A673 (cell line): ENCODE measurements at regions not wholly inside any gene's neighbourhood (a gene's known extent, or its start where the extent isn't known, plus 50 kb on each side); places are given as distances from the start of the nearest gene placed in this dataset.

Experiments used
- BruUV-seq: library from RNA; stranded (reverse); fragments of 400-500 nt; replicated peaks from 2 replicates; lab custom pipeline; 2021; lab: Mats Ljungman, UMichigan
- CTCF ChIA-PET: fragments of 300-600 bp; sonication (Branson Sonifier 250); formaldehyde crosslinking; loops from one replicate; lab custom pipeline; 2022; ENCODE audit warnings: antibody characterized with exemption; lab: Charles Lee
- POLR2A ChIA-PET: fragments of 300-600 bp; sonication (Branson Sonifier 250); formaldehyde crosslinking; loops from one replicate; lab custom pipeline; 2022; ENCODE audit warnings: antibody characterized with exemption; ENCODE audit not compliant: low non-redundant PET; lab: Charles Lee
- DNase-seq: peaks from one replicate; pipeline ENCODE4 v3.0.0-alpha.2; 2015; ENCODE audit warnings: low spot score
- H3K27ac ChIP-seq: fragments of 200-600 bp; sonication (generic); 2 replicates; pipeline ENCODE4 v1.5.1; 2016; ENCODE audit warnings: mixed run types, low read depth, mild to moderate bottlenecking, mixed read lengths, antibody characterized with exemption, low read length; ENCODE audit not compliant: poor library complexity, severe bottlenecking
- H3K27me3 ChIP-seq: fragments of 200-600 bp; sonication (generic); replicated peaks from 2 replicates; pipeline ENCODE4 v1.6.1; 2017; ENCODE audit warnings: mixed run types, low read depth, mild to moderate bottlenecking, mixed read lengths, antibody characterized with exemption, low read length; ENCODE audit not compliant: insufficient read depth, poor library complexity
- H3K36me3 ChIP-seq: fragments of 200-600 bp; sonication (generic); 2 replicates; pipeline ENCODE4 v1.6.1; 2016; ENCODE audit warnings: mixed run types, mild to moderate bottlenecking, mixed read lengths, antibody characterized with exemption, low read length; ENCODE audit not compliant: insufficient read depth, poor library complexity, severe bottlenecking
- H3K4me1 ChIP-seq: fragments of 200-600 bp; sonication (generic); 2 replicates; pipeline ENCODE4 v1.6.1; 2017; ENCODE audit warnings: mixed run types, mild to moderate bottlenecking, mixed read lengths, antibody characterized with exemption, low read length; ENCODE audit not compliant: insufficient read depth, poor library complexity, severe bottlenecking
- H3K4me3 ChIP-seq: fragments of 200-600 bp; sonication (generic); 2 replicates; pipeline ENCODE4 v1.5.1; 2016; ENCODE audit warnings: low read depth, mixed run types, mild to moderate bottlenecking, mixed read lengths, low read length; ENCODE audit not compliant: poor library complexity, severe bottlenecking
- H3K9me3 ChIP-seq: fragments of 200-600 bp; sonication (generic); 2 replicates; pipeline ENCODE4 v1.6.1; 2016; ENCODE audit warnings: mixed run types, low read depth, mild to moderate bottlenecking, mixed read lengths, antibody characterized with exemption, low read length; ENCODE audit not compliant: poor library complexity, severe bottlenecking
- CTCF ChIP-seq: fragments of 300-800, 200-600 bp; sonication (generic); conservative IDR thresholded peaks from 2 replicates; pipeline ENCODE4 v1.5.1; 2017; ENCODE audit warnings: low read depth, mild to moderate bottlenecking, antibody characterized with exemption, low read length, moderate library complexity, mixed read lengths
- EZH2 ChIP-seq: fragments of 200-600 bp; sonication (generic); IDR thresholded peaks from 2 replicates; pipeline ENCODE4 v1.6.1; 2017; ENCODE audit warnings: borderline replicate concordance, low read depth, mild to moderate bottlenecking, mixed read lengths, antibody characterized with exemption, low read length; ENCODE audit not compliant: poor library complexity, severe bottlenecking
- intact Hi-C: fragments of 100-400 bp; cut with micrococcal nuclease; formaldehyde crosslinking; loops from one replicate; pipeline ENCODE4 v1.10.0; 2022; ENCODE audit not compliant: unreplicated experiment

DNA sequence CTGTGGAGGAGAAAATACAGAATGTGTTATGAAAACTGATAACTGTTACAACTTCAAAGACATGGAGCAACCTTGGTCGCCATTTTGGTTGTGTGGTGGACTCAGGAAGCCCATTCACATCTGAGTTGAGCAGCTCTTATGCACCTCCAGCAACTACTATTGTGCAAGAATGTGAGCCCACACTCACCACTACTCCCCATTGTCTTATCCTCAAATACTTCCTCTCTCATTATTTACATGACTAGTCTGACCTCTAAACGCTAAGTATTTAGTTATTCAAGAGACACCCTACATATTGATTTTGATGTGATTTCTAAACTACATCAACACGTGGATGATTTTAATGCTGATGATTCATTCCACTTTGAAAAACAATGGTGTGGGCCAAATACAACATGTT is 516.6 kb upstream of the CLINT1 start:
- Histone ChIP-seq H3K27ac (no peak overlapping the region), H3K27me3 (no peaks in the 10 kb centered on the region), H3K9me3 (no peaks in the 10 kb centered on the region), H3K4me1 (no peaks in the 10 kb centered on the region), H3K36me3 (no peaks in the 10 kb centered on the region), H3K4me3 (no peak overlapping the region)
- intact Hi-C loops: no loop called here
- no TSS peak for BruUV-seq
- TF ChIP-seq CTCF (no peak), EZH2 (no peak)
- POLR2A ChIA-PET: no interaction called here
- CTCF ChIA-PET: no interaction called here
- no peak for DNase-seq

- TF ChIP-seq CTCF: no peak
- TF ChIP-seq EZH2: no peak
- no peak for DNase-seq
Observed at GRCh38 chr5:158373608-158374395, 514.9 kb upstream of the CLINT1 start.

GRCh38 chr5:158369241-158369640 is 510.3 kb upstream of the CLINT1 start:
- Histone ChIP-seq H3K9me3 (no peaks in the 10 kb centered on the region), H3K4me3 (no peak overlapping the region), H3K36me3 (no peaks in the 10 kb centered on the region), H3K4me1 (no peaks in the 10 kb centered on the region), H3K27me3 (no peaks in the 10 kb centered on the region), H3K27ac (no peak overlapping the region)
- TF ChIP-seq CTCF (no peak), EZH2 (no peak)
- ChIA-PET CTCF (no interaction called here), POLR2A (no interaction called here)
- no TSS peak for BruUV-seq
- intact Hi-C loops: no loop called here
- DNase-seq: no peak

More at GRCh38 chr5:158373608-158374395, 514.9 kb upstream of the CLINT1 start:
- Histone ChIP-seq H3K4me3 (no peak overlapping the region), H3K27ac (no peak overlapping the region), H3K9me3 (no peaks in the 10 kb centered on the region), H3K4me1 (no peaks in the 10 kb centered on the region), H3K27me3 (no peaks in the 10 kb centered on the region), H3K36me3 (no peaks in the 10 kb centered on the region)
- ChIA-PET CTCF (no interaction called here), POLR2A (no interaction called here)
- BruUV-seq: no TSS peak
- intact Hi-C loops: no loop called here
